OCI-LY1 (cell line): ENCODE measurements at regions not wholly inside any gene's neighbourhood (a gene's known extent, or its start where the extent isn't known, plus 50 kb on each side); places are given as distances from the start of the nearest gene placed in this dataset.

Source experiments
- H2AFZ ChIP-seq: fragments of 200-600 bp; sonication (generic), shearing (Covaris generic); 2 replicates; pipeline ENCODE4 v1.6.0; 2014; ENCODE audit warnings: antibody characterized with exemption, mild to moderate bottlenecking, low read length
- H3F3A ChIP-seq: fragments of 200-600 bp; sonication (generic), shearing (Covaris generic); 2 replicates; pipeline ENCODE4 v1.6.0; 2014; ENCODE audit warnings: mild to moderate bottlenecking, antibody characterized with exemption, low read length, moderate library complexity; ENCODE audit not compliant: insufficient read depth
- H3K27ac ChIP-seq: fragments of 200-600 bp; sonication (generic); 2 replicates; pipeline ENCODE4 v1.5.1; 2014; ENCODE audit warnings: low read length, mixed run types, mild to moderate bottlenecking, low read depth; ENCODE audit not compliant: poor library complexity, severe bottlenecking
- H3K27me3 ChIP-seq: fragments of 200-600 bp; sonication (generic); 2 replicates; pipeline ENCODE4 v1.6.0; 2014; ENCODE audit warnings: antibody characterized with exemption, mild to moderate bottlenecking, low read length, moderate library complexity; ENCODE audit not compliant: insufficient read depth
- H3K36me3 ChIP-seq: fragments of 200-600 bp; sonication (generic); 2 replicates; pipeline ENCODE4 v1.6.1; 2014; ENCODE audit warnings: mild to moderate bottlenecking, antibody characterized with exemption, low read length, moderate library complexity, mixed read lengths; ENCODE audit not compliant: insufficient read depth
- H3K4me1 ChIP-seq: fragments of 200-600 bp; sonication (generic); 2 replicates; pipeline ENCODE4 v1.5.1; 2014; ENCODE audit warnings: mild to moderate bottlenecking, low read length, moderate library complexity; ENCODE audit not compliant: insufficient read depth, severe bottlenecking
- H3K4me2 ChIP-seq: fragments of 200-600 bp; sonication (generic), shearing (Covaris generic); 2 replicates; pipeline ENCODE4 v1.6.1; 2014; ENCODE audit warnings: low read length
- H3K4me3 ChIP-seq: fragments of 200-600 bp; sonication (generic); 2 replicates; pipeline ENCODE4 v1.5.1; 2014; ENCODE audit warnings: low read length, low read depth, mild to moderate bottlenecking, mixed read lengths; ENCODE audit not compliant: poor library complexity, severe bottlenecking
- H3K79me2 ChIP-seq: fragments of 200-600 bp; shearing (Covaris generic); 2 replicates; pipeline ENCODE4 v1.6.1; 2016; ENCODE audit warnings: mixed run types, low read length, mixed read lengths; ENCODE audit not compliant: insufficient read depth
- H3K9ac ChIP-seq: fragments of 200-600 bp; sonication (generic), shearing (Covaris generic); 2 replicates; pipeline ENCODE4 v1.6.1; 2014; ENCODE audit warnings: mild to moderate bottlenecking, low read length, mixed read lengths
- H3K9me2 ChIP-seq: fragments of 200-600 bp; sonication (generic), shearing (Covaris generic); 2 replicates; pipeline ENCODE4 v1.6.1; 2014; ENCODE audit warnings: low read depth, mild to moderate bottlenecking, low read length, mixed read lengths
- H3K9me3 ChIP-seq: fragments of 200-600 bp; shearing (Covaris generic); 2 replicates; pipeline ENCODE4 v1.6.1; 2014; ENCODE audit warnings: low read length, mixed read lengths
- H4K20me1 ChIP-seq: fragments of 200-600 bp; sonication (generic), shearing (Covaris generic); 2 replicates; pipeline ENCODE4 v1.6.0; 2016; ENCODE audit warnings: mild to moderate bottlenecking, low read length; ENCODE audit not compliant: insufficient read depth
- EZH2 ChIP-seq: fragments of 200-600 bp; sonication (generic), shearing (Covaris generic); IDR thresholded peaks from 2 replicates; pipeline ENCODE4 v1.8.0; 2017; ENCODE audit warnings: borderline replicate concordance, mixed run types, mild to moderate bottlenecking, antibody characterized with exemption, low read length, moderate library complexity, mixed read lengths
- TF ChIP-seq, protein P1 (sequence below): fragments of 200-600 bp; sonication (generic), shearing (Covaris generic); IDR thresholded peaks from 2 replicates; pipeline ENCODE4 v1.5.1; 2017; ENCODE audit warnings: mild to moderate bottlenecking, antibody characterized with exemption, low read length, moderate library complexity, mixed read lengths

DNA sequence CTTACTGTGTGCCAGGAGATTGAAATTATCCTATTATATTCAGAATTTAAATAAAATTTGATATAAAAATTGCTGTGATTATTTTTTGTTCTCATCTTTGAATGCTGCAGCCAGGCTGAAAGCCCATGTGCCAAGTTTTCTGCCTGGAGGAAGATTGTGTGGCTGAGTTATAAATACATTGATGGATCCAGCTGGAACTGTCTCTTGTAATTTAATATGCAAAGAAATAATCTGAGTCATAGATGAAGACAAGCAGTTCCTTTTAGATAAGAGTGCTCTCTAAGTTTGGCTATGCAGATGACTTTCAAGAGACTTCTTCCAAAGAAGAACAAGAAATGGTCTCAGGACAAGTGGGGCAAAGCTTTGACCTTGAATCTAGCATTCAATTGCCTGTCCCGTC is 871.0 kb downstream of the CDH11 start:
- Histone ChIP-seq H3K9me2 (no peaks in the 10 kb centered on the region), H3K4me3 (no peak overlapping the region), H3K9ac (no peak overlapping the region), H3K36me3 (no peaks in the 10 kb centered on the region), H3K79me2 (no peaks in the 10 kb centered on the region), H3K4me1 (peaks cover 25% of the 10 kb centered on the region), H3K4me2 (no peak overlapping the region), H4K20me1 (no peaks in the 10 kb centered on the region), H3K27me3 (no peaks in the 10 kb centered on the region), H2AFZ (peak overlapping the region; percentile 84; the same call in 1 of the 2 replicates), H3F3A (no peaks in the 10 kb centered on the region), H3K27ac (no peak overlapping the region), H3K9me3 (no peaks in the 10 kb centered on the region)
- TF ChIP-seq EZH2, result no peak
- TF ChIP-seq, protein P1, sequence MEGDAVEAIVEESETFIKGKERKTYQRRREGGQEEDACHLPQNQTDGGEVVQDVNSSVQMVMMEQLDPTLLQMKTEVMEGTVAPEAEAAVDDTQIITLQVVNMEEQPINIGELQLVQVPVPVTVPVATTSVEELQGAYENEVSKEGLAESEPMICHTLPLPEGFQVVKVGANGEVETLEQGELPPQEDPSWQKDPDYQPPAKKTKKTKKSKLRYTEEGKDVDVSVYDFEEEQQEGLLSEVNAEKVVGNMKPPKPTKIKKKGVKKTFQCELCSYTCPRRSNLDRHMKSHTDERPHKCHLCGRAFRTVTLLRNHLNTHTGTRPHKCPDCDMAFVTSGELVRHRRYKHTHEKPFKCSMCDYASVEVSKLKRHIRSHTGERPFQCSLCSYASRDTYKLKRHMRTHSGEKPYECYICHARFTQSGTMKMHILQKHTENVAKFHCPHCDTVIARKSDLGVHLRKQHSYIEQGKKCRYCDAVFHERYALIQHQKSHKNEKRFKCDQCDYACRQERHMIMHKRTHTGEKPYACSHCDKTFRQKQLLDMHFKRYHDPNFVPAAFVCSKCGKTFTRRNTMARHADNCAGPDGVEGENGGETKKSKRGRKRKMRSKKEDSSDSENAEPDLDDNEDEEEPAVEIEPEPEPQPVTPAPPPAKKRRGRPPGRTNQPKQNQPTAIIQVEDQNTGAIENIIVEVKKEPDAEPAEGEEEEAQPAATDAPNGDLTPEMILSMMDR, result no peak; the same call in 1 of the 2 replicates

DNA sequence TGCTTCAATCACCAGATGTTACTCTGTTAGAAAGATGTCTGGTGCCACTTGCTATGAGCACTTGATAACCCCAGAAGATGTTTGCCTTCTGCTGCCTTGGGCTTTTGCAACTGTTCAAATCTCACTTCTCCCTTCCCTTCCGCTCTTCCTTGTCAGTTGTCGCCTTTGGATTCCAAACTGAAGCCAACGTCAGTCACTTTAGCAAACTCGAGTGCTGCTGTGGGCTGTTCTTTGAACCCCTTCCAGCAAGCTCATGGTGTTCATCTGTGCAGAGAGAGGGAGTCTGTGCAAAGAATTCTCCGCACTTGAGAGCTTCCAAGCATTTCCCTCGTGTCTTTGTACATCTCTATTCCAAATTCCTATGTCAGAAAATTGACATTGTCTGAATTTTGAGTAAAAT is 879.4 kb downstream of the CDH11 start:
- Histone ChIP-seq H3K4me3 (no peak overlapping the region), H3K4me2 (no peak overlapping the region), H3K36me3 (no peaks in the 10 kb centered on the region), H3K9ac (no peak overlapping the region), H2AFZ (0 out of 2 replicates have a peak overlapping the region, but pooled peaks have one; percentile 34), H3K9me3 (peaks cover 3% of the 10 kb centered on the region), H3F3A (no peaks in the 10 kb centered on the region), H3K27me3 (no peaks in the 10 kb centered on the region), H4K20me1 (no peaks in the 10 kb centered on the region), H3K27ac (no peak overlapping the region), H3K4me1 (peaks cover 3% of the 10 kb centered on the region), H3K79me2 (no peaks in the 10 kb centered on the region), H3K9me2 (no peaks in the 10 kb centered on the region)
- TF ChIP-seq EZH2, result no peak
- TF ChIP-seq, protein P1, result no peak

DNA sequence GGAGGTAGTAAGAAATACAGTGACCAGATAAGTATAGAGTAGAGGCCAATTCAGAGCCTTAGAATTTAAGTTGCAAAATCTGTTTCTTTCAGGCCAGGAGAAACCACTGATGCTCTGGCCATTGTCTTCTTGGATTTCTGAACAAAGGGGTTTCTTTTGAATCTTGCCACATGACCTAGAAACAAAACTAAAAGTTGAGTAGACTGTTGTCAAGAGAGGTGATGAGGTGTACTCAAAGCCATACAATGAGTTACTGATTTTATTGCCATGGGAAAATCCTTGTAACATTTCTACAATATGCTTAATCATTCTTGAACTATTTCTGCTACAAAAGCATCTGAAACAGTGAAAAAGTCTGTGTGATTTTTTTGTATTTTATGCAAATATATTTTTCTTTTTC is 881.3 kb downstream of the CDH11 start:
- Histone ChIP-seq H3K27ac (no peak overlapping the region), H3K36me3 (no peaks in the 10 kb centered on the region), H3K79me2 (no peaks in the 10 kb centered on the region), H3K4me1 (peaks cover 3% of the 10 kb centered on the region), H3K9me2 (no peaks in the 10 kb centered on the region), H3K9ac (no peak overlapping the region), H3F3A (no peaks in the 10 kb centered on the region), H2AFZ (0 out of 2 replicates have a peak overlapping the region, but pooled peaks have one; percentile 23), H3K27me3 (no peaks in the 10 kb centered on the region), H3K4me3 (no peak overlapping the region), H3K4me2 (no peak overlapping the region), H4K20me1 (no peaks in the 10 kb centered on the region), H3K9me3 (peaks cover 3% of the 10 kb centered on the region)
- TF ChIP-seq, protein P1, result no peak
- TF ChIP-seq EZH2, result no peak
